ENCODE measurements at regions not wholly inside any gene's neighbourhood (a gene's known extent, or its start where the extent isn't known, plus 50 kb on each side); places are given as distances from the start of the nearest gene placed in this dataset.

GRCh38 chr20:11350126-11351005, 567.3 kb upstream of the BTBD3 start:
- intact Hi-C loops (cut with DNase I) = no loop called here
- no peaks in the 10 kb centered on the region for H3K36me3 ChIP-seq

GRCh38 chr20:11352041-11352440, 565.7 kb upstream of the BTBD3 start:
- intact Hi-C loops (cut with DNase I) = no loop called here
- H3K4me1 ChIP-seq = no peaks in the 10 kb centered on the region
- H3K9me3 ChIP-seq = no peaks in the 10 kb centered on the region
- no peak overlapping the region for H3K27ac ChIP-seq
- DNase-seq = no peak
- H3K27me3 ChIP-seq = no peaks in the 10 kb centered on the region
- H3K4me3 ChIP-seq = no peak overlapping the region
- H3K36me3 ChIP-seq = no peaks in the 10 kb centered on the region
- TF ChIP-seq POLR2AphosphoS5 (IDR thresholded peaks at IDR 0.05) = no peak
- no peak for TF ChIP-seq CTCF (IDR thresholded peaks at IDR 0.05)
- TF ChIP-seq POLR2A (IDR thresholded peaks at IDR 0.05) = no peak
- TF ChIP-seq EP300 (IDR thresholded peaks at IDR 0.05) = no peak

More at GRCh38 chr20:11350126-11351005, 567.3 kb upstream of the BTBD3 start:
- DNase-seq = no peak
- no peak overlapping the region for H3K27ac ChIP-seq
- H3K9me3 ChIP-seq = no peaks in the 10 kb centered on the region
- WGBS, 2 donors = 61 to 76% methylated on average over 7 of the region's 7 CpGs
- H3K4me1 ChIP-seq = no peaks in the 10 kb centered on the region
- H3K27me3 ChIP-seq = no peaks in the 10 kb centered on the region
- no peak overlapping the region for H3K4me3 ChIP-seq
- TF ChIP-seq CTCF (IDR thresholded peaks at IDR 0.05) = no peak

GRCh38 chr20:11354846-11355245, 562.8 kb upstream of the BTBD3 start:
- Histone ChIP-seq H3K27me3 (no peaks in the 10 kb centered on the region), H3K4me1 (no peaks in the 10 kb centered on the region), H3K36me3 (no peaks in the 10 kb centered on the region), H3K27ac (no peak overlapping the region), H3K9me3 (no peaks in the 10 kb centered on the region), H3K4me3 (no peak overlapping the region)
- DNase-seq = no peak
- TF ChIP-seq POLR2A (IDR thresholded peaks at IDR 0.05) (no peak), CTCF (IDR thresholded peaks at IDR 0.05) (no peak), POLR2AphosphoS5 (IDR thresholded peaks at IDR 0.05) (no peak), EP300 (IDR thresholded peaks at IDR 0.05) (no peak)
- 86 to 88% methylated on average over 4 of the region's 4 CpGs for WGBS, 2 donors
- intact Hi-C loops (cut with DNase I) = no loop called here

GRCh38 chr20:11355345-11355744, 562.3 kb upstream of the BTBD3 start:
- Histone ChIP-seq H3K27me3 (no peaks in the 10 kb centered on the region), H3K27ac (no peak overlapping the region), H3K4me3 (no peak overlapping the region), H3K9me3 (no peaks in the 10 kb centered on the region), H3K36me3 (no peaks in the 10 kb centered on the region), H3K4me1 (no peaks in the 10 kb centered on the region)
- 87 to 88% methylated on average over 3 of the region's 3 CpGs for WGBS, 2 donors
- intact Hi-C loops (cut with DNase I) = no loop called here
- TF ChIP-seq POLR2AphosphoS5 (IDR thresholded peaks at IDR 0.05) = no peak
- no peak for TF ChIP-seq EP300 (IDR thresholded peaks at IDR 0.05)
- no peak for TF ChIP-seq POLR2A (IDR thresholded peaks at IDR 0.05)
- no peak for TF ChIP-seq CTCF (IDR thresholded peaks at IDR 0.05)
- no peak for DNase-seq

- Histone ChIP-seq H3K27ac (no peak overlapping the region), H3K36me3 (no peaks in the 10 kb centered on the region), H3K4me1 (no peaks in the 10 kb centered on the region), H3K27me3 (no peaks in the 10 kb centered on the region), H3K9me3 (no peaks in the 10 kb centered on the region), H3K4me3 (no peak overlapping the region)
- 58 to 94% methylated on average over 3 of the region's 3 CpGs for WGBS, 2 donors
- TF ChIP-seq EP300 (IDR thresholded peaks at IDR 0.05) (no peak), CTCF (IDR thresholded peaks at IDR 0.05) (no peak), POLR2AphosphoS5 (IDR thresholded peaks at IDR 0.05) (no peak), POLR2A (IDR thresholded peaks at IDR 0.05) (no peak)
- no peak for DNase-seq
- intact Hi-C loops (cut with DNase I) = no loop called here
These were observed 561.6 kb upstream of the BTBD3 start for GRCh38 chr20:11356061-11356460.

Measured in sigmoid colon (tissue), 6 donors.